NB4 (cell line): ENCODE measurements at regions not wholly inside any gene's neighbourhood (a gene's known extent, or its start where the extent isn't known, plus 50 kb on each side); places are given as distances from the start of the nearest gene placed in this dataset.

Experiments used
- DNase-seq: peaks from one replicate; pipeline ENCODE4 v3.0.0; 2010; ENCODE audit warnings: low read depth
- H3K4me3 ChIP-seq: one replicate; pipeline ENCODE4 v1.5.1; 2011; ENCODE audit warnings: mild to moderate bottlenecking, low read depth, low read length, moderate library complexity
- CTCF ChIP-seq: IDR thresholded peaks from one replicate; pipeline ENCODE4 v1.5.1; 2012; ENCODE audit warnings: low read depth, low read length
- MAX ChIP-seq: IDR thresholded peaks from 2 replicates; pipeline ENCODE4 v1.6.1; 2011; ENCODE audit warnings: low read depth, low read length
- MYC ChIP-seq: IDR thresholded peaks from 2 replicates; pipeline ENCODE4 v1.6.1; 2011; ENCODE audit warnings: low read depth, low read length
- POLR2A ChIP-seq: IDR thresholded peaks from 2 replicates; pipeline ENCODE4 v1.6.1; 2011; ENCODE audit warnings: mild to moderate bottlenecking; ENCODE audit not compliant: insufficient read length; ENCODE audit errors: extremely low read depth

DNA sequence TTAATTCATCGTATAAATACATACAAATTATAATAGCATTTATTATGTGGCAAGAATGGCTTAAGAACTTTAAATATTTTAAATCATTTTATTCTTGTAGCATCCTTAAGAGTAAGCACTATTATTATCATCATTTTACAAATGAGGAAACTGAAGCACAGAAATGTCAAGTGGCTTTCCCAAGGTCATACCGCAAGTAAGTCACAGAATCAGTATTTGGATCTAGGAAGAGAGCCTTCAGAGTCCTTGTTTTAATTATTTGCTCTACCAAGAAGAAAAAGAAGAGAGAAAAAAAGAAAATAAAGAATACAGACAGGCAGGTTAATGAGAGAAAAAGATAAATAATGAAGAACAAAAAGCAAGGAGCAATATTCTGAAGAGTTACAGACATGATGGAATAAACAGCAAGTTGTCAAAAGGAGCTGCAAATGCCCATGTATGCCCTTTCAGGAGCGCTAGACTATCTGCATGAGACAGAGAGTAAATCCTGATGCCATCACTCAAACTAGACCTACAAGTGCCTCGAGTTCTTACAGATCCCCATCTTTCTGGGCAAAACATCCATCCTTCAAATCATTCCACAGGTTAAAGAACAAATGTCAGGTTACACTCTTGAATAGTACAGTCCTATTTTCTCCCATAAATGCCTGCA, 57.8 kb upstream of the ETAA1 start:
- no peak overlapping the region for H3K4me3 ChIP-seq
- TF ChIP-seq POLR2A: no peak
- TF ChIP-seq MYC: no peak
- TF ChIP-seq MAX: no peak
- no peak for TF ChIP-seq CTCF
- no peak for DNase-seq

DNA sequence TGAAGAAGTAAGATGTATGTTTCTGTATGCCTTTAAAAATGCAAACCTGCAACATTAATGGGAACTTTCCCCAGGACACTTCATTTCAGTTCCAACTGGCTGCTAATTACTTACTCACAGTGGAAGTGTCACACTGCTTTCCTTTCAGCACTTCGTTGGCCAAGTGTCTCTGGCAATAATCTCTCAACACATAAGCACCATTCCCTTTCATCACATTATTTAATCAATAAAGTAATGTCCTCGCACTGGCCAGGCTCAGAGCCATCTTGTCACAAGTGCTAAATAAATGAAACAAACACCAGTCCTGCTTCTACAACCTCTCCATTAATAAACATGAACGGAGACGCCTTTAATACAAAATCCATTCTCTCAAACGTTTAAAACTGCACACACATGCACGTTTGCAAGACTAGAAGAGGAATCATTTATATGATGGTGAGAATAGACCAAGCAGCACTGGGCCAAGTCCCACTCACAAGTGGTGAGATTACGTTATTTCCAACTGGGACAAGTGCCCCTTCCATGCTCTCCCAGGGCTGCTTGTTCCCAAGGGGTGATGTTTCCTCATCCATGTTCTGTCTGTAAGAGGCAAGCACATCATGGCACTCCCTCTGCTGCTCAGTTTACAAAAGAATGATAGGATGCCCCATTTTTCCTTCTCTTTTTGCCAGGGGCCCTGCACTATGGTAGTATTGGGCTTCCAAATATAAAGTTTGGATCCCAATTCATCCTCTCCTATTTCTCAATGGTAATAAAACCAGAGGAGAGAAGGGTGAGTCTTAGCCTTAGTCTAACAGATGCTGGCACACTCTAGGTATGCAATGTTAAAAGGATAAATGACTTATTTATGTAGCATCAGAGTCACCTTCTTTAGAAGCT, 56.8 kb upstream of the ETAA1 start:
- TF ChIP-seq CTCF (no peak), MYC (no peak), MAX (no peak), POLR2A (no peak)
- no peak overlapping the region for H3K4me3 ChIP-seq
- no peak for DNase-seq

DNA sequence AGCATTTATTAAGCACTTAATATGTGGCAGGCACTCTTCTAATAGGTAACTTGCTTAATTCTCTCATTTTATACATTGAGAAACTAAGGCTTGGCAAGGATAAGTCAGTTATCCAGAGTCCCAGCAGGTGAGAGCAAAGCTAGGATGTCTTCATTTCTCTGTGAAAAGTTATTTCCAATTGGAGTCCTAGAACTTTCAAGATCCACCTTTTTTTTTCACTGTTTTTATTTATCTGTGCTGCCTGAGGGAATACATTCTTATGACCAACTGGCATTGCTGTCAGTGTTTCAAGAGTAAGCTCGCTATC, 56.2 kb upstream of the ETAA1 start:
- TF ChIP-seq MYC (no peak), POLR2A (no peak), CTCF (no peak), MAX (no peak)
- no peak for DNase-seq
- no peak overlapping the region for H3K4me3 ChIP-seq

DNA sequence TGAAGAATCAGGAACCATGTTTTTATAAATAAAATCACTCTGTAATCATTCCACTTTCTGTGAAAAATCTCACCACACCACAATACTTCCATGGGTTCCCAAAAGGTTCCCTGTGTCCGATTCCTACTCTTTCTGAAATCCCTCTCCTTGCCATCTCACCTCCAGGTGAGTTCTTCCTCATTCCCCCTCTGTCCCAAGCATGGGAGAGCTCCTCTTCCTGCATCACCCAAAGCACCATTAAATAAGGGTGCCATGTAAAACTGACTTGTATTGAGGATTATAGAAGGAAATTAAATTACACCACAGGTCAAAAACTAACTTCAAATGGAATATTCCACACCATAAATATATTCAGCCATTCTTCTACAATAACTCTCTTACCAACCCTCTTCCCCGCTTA, 55.8 kb upstream of the ETAA1 start:
- TF ChIP-seq POLR2A: no peak
- TF ChIP-seq MYC: no peak
- no peak for TF ChIP-seq MAX
- no peak for TF ChIP-seq CTCF
- no peak for DNase-seq
- no peak overlapping the region for H3K4me3 ChIP-seq

GRCh38 chr2:67342394-67342793, 54.7 kb upstream of the ETAA1 start:
- no peak for DNase-seq
- H3K4me3 ChIP-seq: no peak overlapping the region

More at GRCh38 chr2:67342394-67342793, 54.7 kb upstream of the ETAA1 start:
- TF ChIP-seq CTCF: no peak
- no peak for TF ChIP-seq MAX
- no peak for TF ChIP-seq MYC
- no peak for TF ChIP-seq POLR2A
